Breast epithelium (tissue), 4 donors: ENCODE measurements at regions not wholly inside any gene's neighbourhood (a gene's known extent, or its start where the extent isn't known, plus 50 kb on each side); places are given as distances from the start of the nearest gene placed in this dataset.

ENCODE experiments used
- DNase-seq, 2 donors: peaks; one replicate each; pipeline ENCODE4 v3.0.0-alpha.2; 2019; ENCODE audit warnings: low spot score in 2 of 2
- H3K27ac ChIP-seq, 2 donors: fragments of 200-600 bp; sonication (generic) in 1 of 2; one replicate each; pipeline ENCODE4 v1.5.1; 2016 to 2019; ENCODE audit warnings: mild to moderate bottlenecking in 1 of 2
- H3K27me3 ChIP-seq, 2 donors: fragments of 200-600 bp; sonication (generic) in 1 of 2; one replicate each; pipeline versions ENCODE4 v1.5.1 to v1.6.0; 2017 to 2019; ENCODE audit warnings: control low read depth in 1 of 2, mild to moderate bottlenecking in 1 of 2
- H3K36me3 ChIP-seq: fragments of 200-600 bp; one replicate; pipeline ENCODE4 v1.5.1; 2019
- H3K4me1 ChIP-seq, 2 donors: fragments of 200-600 bp; sonication (generic); one replicate each; pipeline ENCODE4 v1.5.1; 2016 to 2019; ENCODE audit warnings: control low read depth in 1 of 2
- H3K4me3 ChIP-seq, 3 donors: fragments of 200-600 bp; sonication (generic); 1 replicate in 2 of 3; 2 replicates in 1 of 3; pipeline ENCODE4 v1.5.1; 2016 to 2019; ENCODE audit warnings: mild to moderate bottlenecking in 3 of 3, moderate library complexity in 2 of 3
- H3K9me3 ChIP-seq, 2 donors: fragments of 200-600 bp; sonication (generic) in 1 of 2; one replicate each; pipeline ENCODE4 v1.5.1; 2016 to 2019; ENCODE audit warnings: control low read depth in 1 of 2
- POLR2A ChIP-seq: fragments of 450-650 bp; IDR thresholded peaks from one replicate; pipeline ENCODE4 v1.6.1; 2016; ENCODE audit warnings: antibody characterized with exemption, mild to moderate bottlenecking, moderate library complexity
- POLR2AphosphoS5 ChIP-seq, 3 donors: sonication (generic); formaldehyde crosslinking; IDR thresholded peaks; one replicate each; pipeline ENCODE4 v1.6.1; 2017; ENCODE audit warnings: antibody characterized with exemption in 3 of 3
- intact Hi-C: fragments of 100-400 bp; cut with DNase I; formaldehyde crosslinking; loops from one replicate; pipeline ENCODE4 v1.15.1; 2023; ENCODE audit warnings: low total_unique reads
- TF ChIP-seq, protein P1 (sequence below), 3 donors: fragments of 450-650 bp; IDR thresholded peaks; one replicate each; pipeline ENCODE4 v1.5.1; 2016 to 2017; ENCODE audit warnings: antibody characterized with exemption in 3 of 3, mild to moderate bottlenecking in 3 of 3, moderate library complexity in 3 of 3

DNA sequence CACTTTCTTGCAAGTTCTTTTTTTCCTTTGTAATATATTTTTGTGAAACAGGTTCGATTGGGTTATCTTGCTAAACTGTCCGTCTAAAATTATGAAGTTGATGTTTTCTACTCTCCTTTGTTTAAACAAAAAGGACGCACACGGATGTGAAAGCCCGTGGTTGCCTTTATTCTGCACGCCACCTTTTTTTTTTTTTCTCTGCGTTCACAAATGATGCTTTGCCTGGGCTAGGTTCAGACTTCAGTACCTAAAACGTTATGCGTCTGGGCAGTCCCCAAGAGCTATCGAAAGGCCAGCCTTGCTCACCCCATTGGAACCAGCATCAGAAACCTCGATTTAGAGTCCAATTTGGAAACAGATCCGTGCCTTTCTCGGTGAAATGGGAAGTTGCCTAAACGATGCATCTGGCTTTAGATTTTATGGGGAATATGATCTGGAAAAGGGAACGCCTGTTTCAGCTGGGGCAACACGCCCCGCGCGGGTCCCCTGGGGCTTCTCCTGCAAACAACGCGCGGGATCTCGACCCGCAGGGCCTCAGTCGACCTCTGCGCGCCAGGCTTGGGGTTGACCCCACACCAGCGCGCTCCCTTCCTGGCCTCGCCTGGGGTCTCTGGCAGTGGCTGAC, 113.9 kb downstream of the KCNRG start:
- TF ChIP-seq, protein P1, sequence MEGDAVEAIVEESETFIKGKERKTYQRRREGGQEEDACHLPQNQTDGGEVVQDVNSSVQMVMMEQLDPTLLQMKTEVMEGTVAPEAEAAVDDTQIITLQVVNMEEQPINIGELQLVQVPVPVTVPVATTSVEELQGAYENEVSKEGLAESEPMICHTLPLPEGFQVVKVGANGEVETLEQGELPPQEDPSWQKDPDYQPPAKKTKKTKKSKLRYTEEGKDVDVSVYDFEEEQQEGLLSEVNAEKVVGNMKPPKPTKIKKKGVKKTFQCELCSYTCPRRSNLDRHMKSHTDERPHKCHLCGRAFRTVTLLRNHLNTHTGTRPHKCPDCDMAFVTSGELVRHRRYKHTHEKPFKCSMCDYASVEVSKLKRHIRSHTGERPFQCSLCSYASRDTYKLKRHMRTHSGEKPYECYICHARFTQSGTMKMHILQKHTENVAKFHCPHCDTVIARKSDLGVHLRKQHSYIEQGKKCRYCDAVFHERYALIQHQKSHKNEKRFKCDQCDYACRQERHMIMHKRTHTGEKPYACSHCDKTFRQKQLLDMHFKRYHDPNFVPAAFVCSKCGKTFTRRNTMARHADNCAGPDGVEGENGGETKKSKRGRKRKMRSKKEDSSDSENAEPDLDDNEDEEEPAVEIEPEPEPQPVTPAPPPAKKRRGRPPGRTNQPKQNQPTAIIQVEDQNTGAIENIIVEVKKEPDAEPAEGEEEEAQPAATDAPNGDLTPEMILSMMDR (IDR thresholded peaks at IDR 0.05) = no peak
- TF ChIP-seq POLR2AphosphoS5 (IDR thresholded peaks at IDR 0.05) (no peak), POLR2A (no peak)
- no peaks in the 10 kb centered on the region for H3K9me3 ChIP-seq
- peak overlapping the region; percentile 48 to 61 (median 49) for H3K4me3 ChIP-seq
- peak overlapping the region in 1 of 2 donors; percentile 46 for H3K27ac ChIP-seq
- DNase-seq = no peak
- H3K27me3 ChIP-seq = peaks cover 2 to 68% of the 10 kb centered on the region in 2 donors
- H3K36me3 ChIP-seq = no peaks in the 10 kb centered on the region
- peaks cover 0 to 6% of the 10 kb centered on the region in 2 donors for H3K4me1 ChIP-seq
- intact Hi-C loops = loop anchor here (5.0 to 10.0 kb wide), 2 partner anchors 47 to 134 kb away; partner anchors contain the start of gene TRIM13

DNA sequence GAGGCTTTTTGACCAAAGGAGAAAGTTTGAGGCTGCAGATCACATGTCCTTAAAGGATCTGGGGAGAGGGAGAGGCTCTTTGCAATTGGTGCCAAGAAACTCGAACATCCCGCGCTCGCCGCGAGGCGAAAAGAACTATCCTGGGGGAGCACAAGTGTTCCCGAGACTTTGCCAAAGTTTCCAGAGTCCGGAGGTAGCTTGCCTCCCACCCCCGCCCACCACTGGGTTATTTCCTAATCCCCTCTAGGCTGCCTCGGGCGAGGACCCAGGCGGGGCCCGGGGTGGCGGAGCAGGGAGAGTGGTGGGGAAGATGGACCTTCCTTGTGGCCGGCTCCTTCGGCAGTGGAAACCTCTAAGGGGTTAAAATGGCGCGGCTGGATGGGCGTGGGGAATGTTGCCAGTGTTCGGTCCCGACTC, 114.5 kb downstream of the KCNRG start:
- Histone ChIP-seq H3K27me3 (peaks cover 2 to 68% of the 10 kb centered on the region in 2 donors), H3K36me3 (no peaks in the 10 kb centered on the region), H3K9me3 (no peaks in the 10 kb centered on the region), H3K4me1 (peaks cover 0 to 6% of the 10 kb centered on the region in 2 donors), H3K4me3 (peak overlapping the region; percentile 48 to 61 (median 49)), H3K27ac (peak overlapping the region; percentile 46 to 50)
- no peak for TF ChIP-seq POLR2A
- no peak for TF ChIP-seq POLR2AphosphoS5 (IDR thresholded peaks at IDR 0.05)
- TF ChIP-seq, protein P1 (IDR thresholded peaks at IDR 0.05) = no peak
- DNase-seq = no peak
- intact Hi-C loops = loop anchor here (5.0 to 10.0 kb wide), 2 partner anchors 47 to 135 kb away; partner anchors contain the start of gene TRIM13

- Histone ChIP-seq H3K27me3 (peaks cover 2 to 68% of the 10 kb centered on the region in 2 donors), H3K9me3 (no peaks in the 10 kb centered on the region), H3K4me3 (peak overlapping the region; percentile 48 to 61 (median 49)), H3K27ac (peak overlapping the region; percentile 46 to 50), H3K4me1 (peaks cover 0 to 6% of the 10 kb centered on the region in 2 donors), H3K36me3 (no peaks in the 10 kb centered on the region)
- no peak for DNase-seq
- intact Hi-C loops = no loop called here
- TF ChIP-seq POLR2AphosphoS5 (IDR thresholded peaks at IDR 0.05) (no peak), POLR2A (no peak)
- TF ChIP-seq, protein P1 (IDR thresholded peaks at IDR 0.05) = no peak
Observed at GRCh38 chr13:50130123-50130946, 115.1 kb downstream of the KCNRG start.

DNA sequence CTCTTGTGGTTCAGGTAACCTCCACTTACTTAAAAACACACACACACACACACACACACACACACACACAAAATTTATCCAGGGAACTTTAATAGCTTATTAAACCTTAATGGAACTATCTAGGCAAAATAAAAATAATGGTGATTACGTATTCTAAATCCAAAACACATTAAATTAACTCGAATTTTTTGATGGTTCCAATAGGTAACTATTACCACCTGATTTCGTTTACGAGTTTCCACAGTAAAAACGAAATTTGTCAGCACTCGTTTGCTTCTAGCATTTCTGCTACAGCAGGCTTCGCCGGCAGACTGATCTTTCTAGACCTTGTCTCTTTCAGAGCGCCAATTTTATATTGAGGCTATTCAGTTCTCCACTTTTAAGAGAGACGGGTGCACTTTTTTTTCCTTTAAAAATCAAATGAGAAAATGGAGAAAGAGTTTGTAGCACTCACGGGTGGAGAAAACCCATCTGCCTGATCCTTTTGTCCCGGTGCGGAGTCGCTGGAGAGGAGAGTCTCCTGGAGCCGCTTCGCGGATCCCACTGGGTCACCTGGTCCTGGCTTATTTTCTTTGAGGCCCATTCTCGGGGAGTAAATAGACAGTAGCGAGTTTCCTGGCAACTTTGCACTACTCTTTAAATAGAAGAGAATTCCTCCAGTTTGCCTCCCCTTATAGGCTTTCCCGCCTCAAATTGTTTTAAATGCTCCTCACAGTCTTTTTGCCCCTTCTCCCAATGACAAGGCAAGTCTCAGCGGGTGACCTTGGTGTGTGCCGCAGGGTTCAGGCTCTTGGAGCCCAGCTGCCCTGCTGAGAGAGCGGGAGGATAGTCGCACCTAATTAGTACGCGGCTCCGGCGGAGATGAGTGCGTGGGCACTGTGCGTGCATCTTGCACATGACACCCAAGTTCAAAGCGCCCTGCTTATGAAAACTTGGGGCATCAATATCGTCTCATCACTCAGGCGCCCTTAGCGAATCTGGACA, 117.0 kb downstream of the KCNRG start:
- Histone ChIP-seq H3K27me3 (peaks cover 2 to 60% of the 10 kb centered on the region in 2 donors), H3K36me3 (no peaks in the 10 kb centered on the region), H3K4me3 (no peak overlapping the region), H3K27ac (no peak overlapping the region), H3K4me1 (peaks cover 0 to 6% of the 10 kb centered on the region in 2 donors), H3K9me3 (no peaks in the 10 kb centered on the region)
- TF ChIP-seq POLR2A = no peak
- TF ChIP-seq, protein P1 (IDR thresholded peaks at IDR 0.05) = no peak
- no peak for TF ChIP-seq POLR2AphosphoS5 (IDR thresholded peaks at IDR 0.05)
- no peak for DNase-seq
- intact Hi-C loops = no loop called here
